ENCODE measurements at regions not wholly inside any gene's neighbourhood (a gene's known extent, or its start where the extent isn't known, plus 50 kb on each side); places are given as distances from the start of the nearest gene placed in this dataset.

DNA sequence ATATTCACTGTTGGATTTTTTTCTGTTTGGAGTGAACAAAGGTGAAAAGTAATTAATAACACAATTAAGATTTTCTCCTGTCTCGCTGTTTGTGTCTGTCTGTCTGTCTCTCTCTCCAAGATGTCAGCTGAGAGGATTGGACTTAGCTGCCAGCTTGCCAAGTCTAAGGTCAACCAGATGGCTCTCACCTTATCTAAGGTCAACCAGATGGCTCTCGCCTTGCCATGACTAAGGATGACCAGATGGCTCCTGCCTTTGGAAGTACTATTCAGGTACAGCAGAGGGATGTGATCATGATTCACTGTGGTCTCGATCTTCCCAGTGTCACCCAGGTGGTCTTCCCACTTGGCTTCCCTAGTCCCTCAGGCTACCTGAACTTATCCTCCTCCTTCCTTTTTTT is 1436.4 kb downstream of the UQCRFS1 start:
- no peak for TF ChIP-seq ZNF274 (IDR thresholded peaks at IDR 0.05; ENCODE audit: low read depth, low read length)
- H3K4me3 ChIP-seq (ENCODE audit: low read length): no peak overlapping the region

DNA sequence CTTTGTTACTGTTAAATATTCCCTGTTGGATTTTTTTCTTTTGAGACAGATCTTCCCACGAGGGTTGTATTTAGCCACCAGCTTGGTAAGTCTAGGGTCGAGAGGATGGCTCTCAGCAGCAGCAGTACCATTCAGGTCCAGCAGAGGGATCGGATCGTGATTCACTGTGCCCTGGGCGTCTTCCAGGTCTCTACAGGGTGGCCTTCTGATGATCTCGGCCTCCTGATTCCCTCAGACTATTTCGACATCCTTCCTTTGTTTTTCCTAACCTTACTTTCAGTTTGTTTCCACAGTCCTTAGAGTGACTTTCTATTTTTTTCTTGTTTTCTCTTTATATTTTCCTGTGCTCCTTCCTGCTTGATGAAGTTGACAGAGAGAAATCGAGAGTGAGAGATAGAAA is 1436.9 kb downstream of the UQCRFS1 start:
- TF ChIP-seq ZNF274 (IDR thresholded peaks at IDR 0.05; ENCODE audit: low read depth, low read length): no peak
- H3K4me3 ChIP-seq (ENCODE audit: low read length): no peak overlapping the region

DNA sequence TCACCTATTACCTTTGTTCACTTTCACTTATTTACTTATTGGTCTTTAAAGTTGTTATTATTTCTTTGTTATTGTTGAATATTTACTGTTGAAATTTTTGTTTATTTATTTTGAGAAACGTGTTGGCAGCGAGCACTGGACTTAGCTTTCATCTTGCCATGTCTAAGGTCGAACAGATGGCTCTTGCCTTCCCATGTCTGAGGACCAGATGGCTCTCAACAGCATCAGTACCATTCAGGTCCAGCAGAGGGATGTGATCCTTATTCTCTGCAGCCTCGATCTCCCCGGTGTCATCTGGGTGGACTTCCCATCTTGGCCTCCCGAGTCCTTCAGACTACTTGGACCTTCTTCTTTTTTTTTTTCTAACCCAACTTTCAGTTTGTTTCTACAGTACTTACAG is 1437.6 kb downstream of the UQCRFS1 start:
- H3K4me3 ChIP-seq (ENCODE audit: low read length): no peak overlapping the region
- no peak for TF ChIP-seq ZNF274 (IDR thresholded peaks at IDR 0.05; ENCODE audit: low read depth, low read length)

DNA sequence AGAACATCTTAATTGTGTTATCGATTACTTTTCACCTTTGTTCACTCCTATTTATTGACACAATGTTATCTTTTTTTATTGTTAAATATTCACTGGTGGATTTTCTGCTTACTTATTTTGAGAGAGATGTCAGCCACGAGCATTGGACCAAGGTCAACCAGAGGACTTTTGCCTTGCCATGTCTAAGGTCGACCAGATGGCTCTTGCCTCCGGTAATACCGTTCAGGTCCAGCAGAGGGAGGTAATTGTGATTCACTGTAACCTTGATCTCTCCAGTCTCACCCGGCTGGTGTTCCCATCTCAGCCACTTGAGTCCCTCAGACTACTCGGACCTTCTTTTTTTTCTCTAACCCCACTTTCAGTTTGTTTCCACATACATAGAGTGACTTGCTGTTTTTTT is 1438.1 kb downstream of the UQCRFS1 start:
- TF ChIP-seq ZNF274 (IDR thresholded peaks at IDR 0.05; ENCODE audit: low read depth, low read length): no peak

GRCh38 chr19:27774337-27774736 is 1438.6 kb downstream of the UQCRFS1 start:
- TF ChIP-seq ZNF274 (IDR thresholded peaks at IDR 0.05; ENCODE audit: low read depth, low read length): no peak
- H3K4me3 ChIP-seq (ENCODE audit: low read length): no peak overlapping the region

More for the DNA sequence above, 1438.1 kb downstream of the UQCRFS1 start:
- H3K4me3 ChIP-seq (ENCODE audit: low read length): no peak overlapping the region

DNA sequence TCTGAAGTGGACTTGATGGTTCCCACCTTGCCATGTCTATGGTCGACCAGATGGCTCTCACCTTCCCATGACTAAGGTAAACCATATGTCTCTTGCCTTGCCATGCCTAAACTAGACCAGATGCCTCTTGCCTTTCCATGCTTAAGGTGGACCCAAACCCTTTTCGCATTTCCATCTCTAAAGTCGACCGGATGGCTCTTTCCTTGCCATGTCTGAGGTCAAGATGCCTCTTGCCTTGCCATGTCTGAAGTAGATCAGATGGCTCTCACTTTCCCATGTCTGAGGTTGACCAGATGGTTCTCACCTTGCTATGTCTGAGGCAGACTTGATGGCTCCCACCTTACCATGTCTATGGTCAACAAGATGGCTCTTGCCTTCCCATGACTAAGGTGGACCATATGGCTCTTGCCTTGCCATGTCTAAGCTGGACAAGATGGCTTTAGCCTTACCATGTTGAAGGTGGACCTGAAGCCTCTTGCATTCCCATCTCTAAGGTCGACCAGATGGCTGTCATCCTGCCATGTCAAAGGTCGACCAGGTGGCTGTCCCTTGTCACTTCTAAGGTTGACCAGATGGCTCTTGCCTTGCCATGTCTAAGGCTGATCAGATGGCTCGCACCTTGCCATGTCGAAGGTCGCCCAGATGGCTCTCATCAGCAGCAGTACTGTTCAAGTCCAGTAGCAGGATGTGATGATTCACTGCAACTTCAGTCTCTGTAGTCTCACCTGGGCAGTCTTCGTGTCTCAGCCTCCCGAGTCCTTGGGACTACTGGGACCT is 1439.4 kb downstream of the UQCRFS1 start:
- no peak overlapping the region for H3K4me3 ChIP-seq (ENCODE audit: low read length)
- no peak for TF ChIP-seq ZNF274 (IDR thresholded peaks at IDR 0.05; ENCODE audit: low read depth, low read length)

DNA sequence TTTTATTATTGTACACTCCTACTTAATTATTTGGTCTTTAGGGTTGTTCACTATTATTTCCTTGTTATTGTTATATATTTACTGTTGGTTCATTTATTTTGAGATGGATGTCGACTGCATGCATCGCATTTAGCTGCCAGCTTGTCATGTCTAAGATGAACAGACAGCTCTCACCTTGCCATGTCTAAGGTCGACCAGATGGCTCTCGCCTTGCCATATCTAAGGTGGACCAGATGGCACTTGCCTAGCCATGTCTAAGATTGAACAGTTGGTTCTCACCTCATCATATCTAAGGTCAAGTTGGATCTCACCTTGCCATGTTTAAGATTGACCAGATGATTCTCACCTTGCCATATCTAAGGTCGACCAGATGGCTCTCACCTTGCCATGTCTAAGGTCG is 1440.9 kb downstream of the UQCRFS1 start:
- TF ChIP-seq ZNF274 (IDR thresholded peaks at IDR 0.05; ENCODE audit: low read depth, low read length): no peak
- no peak overlapping the region for H3K4me3 ChIP-seq (ENCODE audit: low read length)

GRCh38 chr19:27770095-27770494 is 1442.9 kb downstream of the UQCRFS1 start:
- TF ChIP-seq ZNF274 (IDR thresholded peaks at IDR 0.05; ENCODE audit: low read depth, low read length): no peak
- no peak overlapping the region for H3K4me3 ChIP-seq (ENCODE audit: low read length)

DNA sequence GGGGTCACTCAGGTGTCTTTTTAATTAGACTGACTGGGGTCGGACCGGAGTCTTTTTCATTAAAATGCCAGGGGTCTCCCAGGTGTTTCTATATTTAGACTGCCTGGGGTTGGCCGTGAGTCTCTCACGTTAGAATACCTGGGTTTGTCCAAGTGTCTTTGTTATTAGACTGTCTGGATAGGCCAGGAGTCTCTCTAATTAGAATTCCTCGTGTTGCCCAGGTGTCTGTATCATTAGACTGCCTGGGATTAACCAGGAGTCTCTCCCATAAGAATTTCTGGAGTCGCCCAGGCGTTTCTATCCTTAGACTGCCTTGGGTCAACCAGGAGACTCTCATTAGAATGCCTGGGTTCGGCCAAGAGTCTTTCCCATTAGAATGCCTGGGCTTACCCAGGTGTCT is 1445.7 kb downstream of the UQCRFS1 start:
- no peak for TF ChIP-seq ZNF274 (IDR thresholded peaks at IDR 0.05; ENCODE audit: low read depth, low read length)
- no peak overlapping the region for H3K4me3 ChIP-seq (ENCODE audit: low read length)

- no peak for TF ChIP-seq ZNF274 (IDR thresholded peaks at IDR 0.05; ENCODE audit: low read depth, low read length)
- no peak overlapping the region for H3K4me3 ChIP-seq (ENCODE audit: low read length)
Measured at GRCh38 chr19:27765912-27766725, 1446.8 kb downstream of the UQCRFS1 start.

GRCh38 chr19:27765397-27765796 is 1447.6 kb downstream of the UQCRFS1 start:
- H3K4me3 ChIP-seq (ENCODE audit: low read length): no peak overlapping the region
- TF ChIP-seq ZNF274 (IDR thresholded peaks at IDR 0.05; ENCODE audit: low read depth, low read length): no peak

DNA sequence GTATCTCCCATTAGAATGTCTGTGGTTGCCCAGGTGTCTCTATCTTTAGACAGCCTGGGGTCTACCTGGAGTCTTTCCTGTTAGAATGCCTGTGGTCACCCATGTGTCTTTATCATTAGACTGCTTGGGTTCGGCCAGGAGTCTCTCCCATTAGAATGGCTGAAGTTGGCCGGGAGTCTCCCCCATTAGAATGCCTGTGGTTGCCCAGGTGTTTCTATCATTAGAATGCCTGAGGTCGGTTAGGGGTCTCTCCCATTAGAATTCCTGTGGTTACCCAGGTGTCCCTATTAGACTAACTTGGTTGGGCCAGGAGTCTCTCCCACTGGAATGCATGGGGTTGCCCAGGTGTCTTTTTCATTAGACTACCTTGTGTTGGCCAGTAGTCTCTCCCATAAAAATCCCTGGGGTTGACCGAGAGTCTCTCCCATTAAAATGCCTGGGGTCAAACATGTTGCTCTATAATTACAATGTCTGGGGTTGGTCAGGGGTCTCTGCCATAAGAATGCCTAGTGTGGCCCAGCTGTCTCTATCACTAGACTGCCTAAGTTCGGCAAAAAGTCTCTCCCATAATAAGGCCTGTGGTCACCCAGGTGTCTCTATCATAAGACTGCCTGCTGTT is 1448.7 kb downstream of the UQCRFS1 start:
- TF ChIP-seq ZNF274 (IDR thresholded peaks at IDR 0.05; ENCODE audit: low read depth, low read length): no peak
- no peak overlapping the region for H3K4me3 ChIP-seq (ENCODE audit: low read length)

- H3K4me3 ChIP-seq (ENCODE audit: low read length): no peak overlapping the region
- TF ChIP-seq ZNF274 (IDR thresholded peaks at IDR 0.05; ENCODE audit: low read depth, low read length): no peak
Measured at GRCh38 chr19:27762933-27763332, 1450.0 kb downstream of the UQCRFS1 start.

DNA sequence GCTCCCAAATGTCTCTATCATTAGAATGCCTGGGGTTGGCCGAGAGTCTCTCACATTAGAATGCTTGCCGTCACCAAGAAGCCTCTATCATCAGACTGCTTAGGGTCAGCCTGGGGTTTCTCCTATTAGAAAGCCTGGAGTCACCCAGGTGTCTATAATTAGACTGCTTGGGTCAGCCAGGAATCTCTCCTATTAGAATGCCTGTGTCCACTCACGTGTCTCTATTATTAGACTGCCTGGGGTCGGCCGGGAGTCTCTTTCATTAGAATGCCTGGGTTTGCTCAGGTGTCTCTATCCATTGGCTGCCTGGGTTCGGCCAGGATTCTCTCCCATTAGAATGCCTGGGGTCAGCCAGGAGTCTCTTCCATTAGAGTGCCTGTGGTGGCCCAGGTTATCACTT is 1453.1 kb downstream of the UQCRFS1 start:
- H3K4me3 ChIP-seq (ENCODE audit: low read length): no peak overlapping the region
- TF ChIP-seq ZNF274 (IDR thresholded peaks at IDR 0.05; ENCODE audit: low read depth, low read length): no peak

Measured in GM08714 (cell line).